ENCODE measurements at regions not wholly inside any gene's neighbourhood (a gene's known extent, or its start where the extent isn't known, plus 50 kb on each side); places are given as distances from the start of the nearest gene placed in this dataset.

GRCh38 chr3:54071601-54072000 lies 50.8 kb upstream of the CACNA2D3 start:
- no peak overlapping the region for H3K27ac ChIP-seq (ENCODE audit: low read length)
- DNase-seq (ENCODE audit: low read depth, low spot score) = no peak
- no peak overlapping the region for H3K4me3 ChIP-seq (ENCODE audit: low read length)
- no CpG with 5 or more reads among the region's 6 CpGs for WGBS (ENCODE audit: insufficient coverage, insufficient read length)
- no peaks in the 10 kb centered on the region for H3K4me1 ChIP-seq (ENCODE audit: control insufficient read depth, insufficient read depth, low read length)
- H3K27me3 ChIP-seq (ENCODE audit: control insufficient read depth, insufficient read depth, low read length) = no peaks in the 10 kb centered on the region
- no peaks in the 10 kb centered on the region for H3K36me3 ChIP-seq (ENCODE audit: control insufficient read depth, insufficient read depth, low read length)
- H3K9me3 ChIP-seq (ENCODE audit: control insufficient read depth, insufficient read depth, low read length) = peaks cover 6% of the 10 kb centered on the region

GRCh38 chr3:54069961-54070360 lies 52.4 kb upstream of the CACNA2D3 start:
- Histone ChIP-seq H3K27ac (ENCODE audit: low read length) (no peak overlapping the region), H3K9me3 (ENCODE audit: control insufficient read depth, insufficient read depth, low read length) (peaks cover 6% of the 10 kb centered on the region), H3K4me3 (ENCODE audit: low read length) (no peak overlapping the region), H3K27me3 (ENCODE audit: control insufficient read depth, insufficient read depth, low read length) (no peaks in the 10 kb centered on the region), H3K4me1 (ENCODE audit: control insufficient read depth, insufficient read depth, low read length) (no peaks in the 10 kb centered on the region), H3K36me3 (ENCODE audit: control insufficient read depth, insufficient read depth, low read length) (no peaks in the 10 kb centered on the region)
- DNase-seq (ENCODE audit: low read depth, low spot score) = no peak
- no CpG with 5 or more reads among the region's 2 CpGs for WGBS (ENCODE audit: insufficient coverage, insufficient read length)

- WGBS (ENCODE audit: insufficient coverage, insufficient read length) = no CpG with 5 or more reads among the region's 8 CpGs
- peaks cover 6% of the 10 kb centered on the region for H3K9me3 ChIP-seq (ENCODE audit: control insufficient read depth, insufficient read depth, low read length)
- H3K36me3 ChIP-seq (ENCODE audit: control insufficient read depth, insufficient read depth, low read length) = no peaks in the 10 kb centered on the region
- H3K27ac ChIP-seq (ENCODE audit: low read length) = no peak overlapping the region
- no peaks in the 10 kb centered on the region for H3K4me1 ChIP-seq (ENCODE audit: control insufficient read depth, insufficient read depth, low read length)
- no peak overlapping the region for H3K4me3 ChIP-seq (ENCODE audit: low read length)
- no peak for DNase-seq (ENCODE audit: low read depth, low spot score)
- no peaks in the 10 kb centered on the region for H3K27me3 ChIP-seq (ENCODE audit: control insufficient read depth, insufficient read depth, low read length)
These were observed 55.2 kb upstream of the CACNA2D3 start for GRCh38 chr3:54067055-54067698.

GRCh38 chr3:54066253-54066652 lies 56.1 kb upstream of the CACNA2D3 start:
- WGBS (ENCODE audit: insufficient coverage, insufficient read length) = no CpG with 5 or more reads among the region's 3 CpGs
- H3K4me1 ChIP-seq (ENCODE audit: control insufficient read depth, insufficient read depth, low read length) = no peaks in the 10 kb centered on the region
- DNase-seq (ENCODE audit: low read depth, low spot score) = no peak
- peaks cover 6% of the 10 kb centered on the region for H3K9me3 ChIP-seq (ENCODE audit: control insufficient read depth, insufficient read depth, low read length)
- H3K36me3 ChIP-seq (ENCODE audit: control insufficient read depth, insufficient read depth, low read length) = no peaks in the 10 kb centered on the region
- no peak overlapping the region for H3K27ac ChIP-seq (ENCODE audit: low read length)
- H3K27me3 ChIP-seq (ENCODE audit: control insufficient read depth, insufficient read depth, low read length) = no peaks in the 10 kb centered on the region
- no peak overlapping the region for H3K4me3 ChIP-seq (ENCODE audit: low read length)

- DNase-seq (ENCODE audit: low read depth, low spot score) = no peak
- Histone ChIP-seq H3K4me1 (ENCODE audit: control insufficient read depth, insufficient read depth, low read length) (no peaks in the 10 kb centered on the region), H3K4me3 (ENCODE audit: low read length) (no peak overlapping the region), H3K27me3 (ENCODE audit: control insufficient read depth, insufficient read depth, low read length) (no peaks in the 10 kb centered on the region), H3K9me3 (ENCODE audit: control insufficient read depth, insufficient read depth, low read length) (peaks cover 6% of the 10 kb centered on the region), H3K27ac (ENCODE audit: low read length) (no peak overlapping the region), H3K36me3 (ENCODE audit: control insufficient read depth, insufficient read depth, low read length) (no peaks in the 10 kb centered on the region)
- no CpG with 5 or more reads among the region's 4 CpGs for WGBS (ENCODE audit: insufficient coverage, insufficient read length)
These were observed 56.8 kb upstream of the CACNA2D3 start for GRCh38 chr3:54065586-54065985.

- WGBS (ENCODE audit: insufficient coverage, insufficient read length) = no CpG with 5 or more reads among the region's 4 CpGs
These were observed 57.2 kb upstream of the CACNA2D3 start for GRCh38 chr3:54065140-54065539.

GRCh38 chr3:54064486-54064885 lies 57.9 kb upstream of the CACNA2D3 start:
- H3K9me3 ChIP-seq (ENCODE audit: control insufficient read depth, insufficient read depth, low read length) = peaks cover under 1% of the 10 kb centered on the region; the same call in 1 of the 2 replicates
- DNase-seq (ENCODE audit: low read depth, low spot score) = no peak
- H3K27ac ChIP-seq (ENCODE audit: low read length) = no peak overlapping the region
- no peaks in the 10 kb centered on the region for H3K36me3 ChIP-seq (ENCODE audit: control insufficient read depth, insufficient read depth, low read length)
- no peaks in the 10 kb centered on the region for H3K4me1 ChIP-seq (ENCODE audit: control insufficient read depth, insufficient read depth, low read length)
- WGBS (ENCODE audit: insufficient coverage, insufficient read length) = no CpG with 5 or more reads among the region's 8 CpGs
- no peaks in the 10 kb centered on the region for H3K27me3 ChIP-seq (ENCODE audit: control insufficient read depth, insufficient read depth, low read length)
- H3K4me3 ChIP-seq (ENCODE audit: low read length) = no peak overlapping the region

More at GRCh38 chr3:54065140-54065539, 57.2 kb upstream of the CACNA2D3 start:
- Histone ChIP-seq H3K27ac (ENCODE audit: low read length) (no peak overlapping the region), H3K36me3 (ENCODE audit: control insufficient read depth, insufficient read depth, low read length) (no peaks in the 10 kb centered on the region), H3K4me3 (ENCODE audit: low read length) (no peak overlapping the region), H3K9me3 (ENCODE audit: control insufficient read depth, insufficient read depth, low read length) (peaks cover 5% of the 10 kb centered on the region), H3K4me1 (ENCODE audit: control insufficient read depth, insufficient read depth, low read length) (no peaks in the 10 kb centered on the region), H3K27me3 (ENCODE audit: control insufficient read depth, insufficient read depth, low read length) (no peaks in the 10 kb centered on the region)
- DNase-seq (ENCODE audit: low read depth, low spot score) = no peak

- Histone ChIP-seq H3K27ac (ENCODE audit: low read length) (no peak overlapping the region), H3K9me3 (ENCODE audit: control insufficient read depth, insufficient read depth, low read length) (no peaks in the 10 kb centered on the region), H3K36me3 (ENCODE audit: control insufficient read depth, insufficient read depth, low read length) (no peaks in the 10 kb centered on the region), H3K4me3 (ENCODE audit: low read length) (no peak overlapping the region), H3K27me3 (ENCODE audit: control insufficient read depth, insufficient read depth, low read length) (no peaks in the 10 kb centered on the region), H3K4me1 (ENCODE audit: control insufficient read depth, insufficient read depth, low read length) (no peaks in the 10 kb centered on the region)
- DNase-seq (ENCODE audit: low read depth, low spot score) = no peak
- WGBS (ENCODE audit: insufficient coverage, insufficient read length) = no CpG with 5 or more reads among the region's 3 CpGs
These were observed 59.8 kb upstream of the CACNA2D3 start for GRCh38 chr3:54062546-54062945.

GRCh38 chr3:54056521-54056920 lies 65.8 kb upstream of the CACNA2D3 start:
- H3K9me3 ChIP-seq (ENCODE audit: control insufficient read depth, insufficient read depth, low read length) = no peaks in the 10 kb centered on the region
- no peak overlapping the region for H3K4me3 ChIP-seq (ENCODE audit: low read length)
- no peaks in the 10 kb centered on the region for H3K4me1 ChIP-seq (ENCODE audit: control insufficient read depth, insufficient read depth, low read length)
- DNase-seq (ENCODE audit: low read depth, low spot score) = no peak
- no peaks in the 10 kb centered on the region for H3K36me3 ChIP-seq (ENCODE audit: control insufficient read depth, insufficient read depth, low read length)
- H3K27me3 ChIP-seq (ENCODE audit: control insufficient read depth, insufficient read depth, low read length) = no peaks in the 10 kb centered on the region
- no peak overlapping the region for H3K27ac ChIP-seq (ENCODE audit: low read length)
- no CpG with 5 or more reads among the region's 2 CpGs for WGBS (ENCODE audit: insufficient coverage, insufficient read length)

- H3K36me3 ChIP-seq (ENCODE audit: control insufficient read depth, insufficient read depth, low read length) = no peaks in the 10 kb centered on the region
- H3K27ac ChIP-seq (ENCODE audit: low read length) = no peak overlapping the region
- H3K9me3 ChIP-seq (ENCODE audit: control insufficient read depth, insufficient read depth, low read length) = no peaks in the 10 kb centered on the region
- H3K27me3 ChIP-seq (ENCODE audit: control insufficient read depth, insufficient read depth, low read length) = no peaks in the 10 kb centered on the region
- H3K4me3 ChIP-seq (ENCODE audit: low read length) = no peak overlapping the region
- DNase-seq (ENCODE audit: low read depth, low spot score) = no peak
- no peaks in the 10 kb centered on the region for H3K4me1 ChIP-seq (ENCODE audit: control insufficient read depth, insufficient read depth, low read length)
- no CpG with 5 or more reads among the region's 4 CpGs for WGBS (ENCODE audit: insufficient coverage, insufficient read length)
These were observed 68.5 kb upstream of the CACNA2D3 start for GRCh38 chr3:54053882-54054281.

GRCh38 chr3:54053211-54053610 lies 69.1 kb upstream of the CACNA2D3 start:
- Histone ChIP-seq H3K4me3 (ENCODE audit: low read length) (no peak overlapping the region), H3K27me3 (ENCODE audit: control insufficient read depth, insufficient read depth, low read length) (no peaks in the 10 kb centered on the region), H3K27ac (ENCODE audit: low read length) (no peak overlapping the region), H3K4me1 (ENCODE audit: control insufficient read depth, insufficient read depth, low read length) (no peaks in the 10 kb centered on the region), H3K36me3 (ENCODE audit: control insufficient read depth, insufficient read depth, low read length) (no peaks in the 10 kb centered on the region), H3K9me3 (ENCODE audit: control insufficient read depth, insufficient read depth, low read length) (no peaks in the 10 kb centered on the region)
- no peak for DNase-seq (ENCODE audit: low read depth, low spot score)
- no CpG with 5 or more reads among the region's 5 CpGs for WGBS (ENCODE audit: insufficient coverage, insufficient read length)

Measured in iPS DF 6.9 (cell line).